Tibial artery (tissue), 4 donors: ENCODE measurements at regions not wholly inside any gene's neighbourhood (a gene's known extent, or its start where the extent isn't known, plus 50 kb on each side); places are given as distances from the start of the nearest gene placed in this dataset.
"Not testable (repeated sequence)": the region's sequence is repeated elsewhere in the genome, so short reads cannot be mapped to it uniquely, and the experiment has no call there.

Experiments used
- DNase-seq, 2 donors: peaks; one replicate each; pipeline ENCODE4 v3.0.0-alpha.2; 2019
- H3K27ac ChIP-seq, 2 donors: fragments of 200-600 bp; sonication (generic) in 1 of 2; 1 replicate in 1 of 2; 2 replicates in 1 of 2; pipeline ENCODE4 v1.5.1; 2018 to 2019; ENCODE audit warnings: mild to moderate bottlenecking in 1 of 2
- H3K27me3 ChIP-seq, 2 donors: fragments of 200-600 bp; sonication (generic) in 1 of 2; one replicate each; pipeline versions ENCODE4 v1.5.1 to v1.6.0; 2016 to 2019
- H3K36me3 ChIP-seq, 3 donors: fragments of 200-600 bp; sonication (generic) in 2 of 3; one replicate each; pipeline ENCODE4 v1.5.1; 2016 to 2019; ENCODE audit warnings: mild to moderate bottlenecking in 2 of 3
- H3K4me1 ChIP-seq, 4 donors: fragments of 200-600 bp; sonication (generic) in 2 of 4; 1 replicate in 3 of 4; 2 replicates in 1 of 4; pipeline ENCODE4 v1.5.1; 2016 to 2019
- H3K4me3 ChIP-seq, 2 donors: fragments of 200-600 bp; sonication (generic) in 1 of 2; 1 replicate in 1 of 2; 2 replicates in 1 of 2; pipeline ENCODE4 v1.5.1; 2018 to 2019; ENCODE audit warnings: mild to moderate bottlenecking in 2 of 2
- H3K9me3 ChIP-seq, 3 donors: fragments of 200-600 bp; sonication (generic) in 1 of 3; one replicate each; pipeline ENCODE4 v1.5.1; 2016 to 2019
- CTCF ChIP-seq, 2 experiments: fragments of 200-600 bp in 1 of 2; fragments of 450-650 bp in 1 of 2; IDR thresholded peaks; one replicate each; pipeline ENCODE4 v1.5.1; 2017 to 2019; ENCODE audit warnings: antibody characterized with exemption in 2 of 2, mild to moderate bottlenecking in 1 of 2, moderate library complexity in 1 of 2
- intact Hi-C: fragments of 100-400 bp; cut with DNase I; formaldehyde crosslinking; loops from one replicate; pipeline ENCODE4 v1.15.0; 2023; ENCODE audit warnings: low total_unique reads

- Histone ChIP-seq H3K36me3 (no peaks in the 10 kb centered on the region), H3K4me3 (no peak overlapping the region), H3K27me3 (no peaks in the 10 kb centered on the region), H3K9me3 (no peaks in the 10 kb centered on the region), H3K4me1 (no peaks in the 10 kb centered on the region), H3K27ac (no peak overlapping the region)
- no peak for TF ChIP-seq CTCF (IDR thresholded peaks at IDR 0.05)
- intact Hi-C loops: no loop called here
- no peak for DNase-seq
Measured at GRCh38 chr6:15816661-15817060, 153.8 kb upstream of the DTNBP1 start.

GRCh38 chr6:15813698-15814097 is 150.9 kb upstream of the DTNBP1 start:
- H3K27me3 ChIP-seq, H3K9me3 ChIP-seq, H3K36me3 ChIP-seq, H3K4me1 ChIP-seq, DNase-seq, H3K27ac ChIP-seq, H3K4me3 ChIP-seq, intact Hi-C loops: not testable (repeated sequence)

- Histone ChIP-seq H3K27me3 (no peaks in the 10 kb centered on the region), H3K36me3 (no peaks in the 10 kb centered on the region), H3K27ac (no peak overlapping the region), H3K4me3 (no peak overlapping the region), H3K9me3 (no peaks in the 10 kb centered on the region), H3K4me1 (no peaks in the 10 kb centered on the region)
- TF ChIP-seq CTCF (IDR thresholded peaks at IDR 0.05): no peak
- intact Hi-C loops: no loop called here
- no peak for DNase-seq
Measured at GRCh38 chr6:15811107-15811506, 148.3 kb upstream of the DTNBP1 start.

GRCh38 chr6:15810618-15811017 is 147.8 kb upstream of the DTNBP1 start:
- intact Hi-C loops: no loop called here
- H3K27me3 ChIP-seq: no peaks in the 10 kb centered on the region
- H3K9me3 ChIP-seq: no peaks in the 10 kb centered on the region
- H3K4me1 ChIP-seq: no peaks in the 10 kb centered on the region
- H3K4me3 ChIP-seq: no peak overlapping the region
- DNase-seq: no peak
- no peak overlapping the region for H3K27ac ChIP-seq
- H3K36me3 ChIP-seq: no peaks in the 10 kb centered on the region
- no peak for TF ChIP-seq CTCF (IDR thresholded peaks at IDR 0.05)

GRCh38 chr6:15809367-15809766 is 146.5 kb upstream of the DTNBP1 start:
- DNase-seq: no peak
- no peak for TF ChIP-seq CTCF (IDR thresholded peaks at IDR 0.05)
- H3K4me1 ChIP-seq: no peaks in the 10 kb centered on the region
- H3K27me3 ChIP-seq: no peaks in the 10 kb centered on the region
- H3K36me3 ChIP-seq: no peaks in the 10 kb centered on the region
- H3K27ac ChIP-seq: no peak overlapping the region
- no peak overlapping the region for H3K4me3 ChIP-seq
- intact Hi-C loops: no loop called here
- H3K9me3 ChIP-seq: no peaks in the 10 kb centered on the region

- Histone ChIP-seq H3K9me3 (no peaks in the 10 kb centered on the region), H3K4me3 (no peak overlapping the region), H3K27me3 (no peaks in the 10 kb centered on the region), H3K4me1 (no peaks in the 10 kb centered on the region), H3K36me3 (no peaks in the 10 kb centered on the region), H3K27ac (no peak overlapping the region)
- intact Hi-C loops: no loop called here
- DNase-seq: no peak
- TF ChIP-seq CTCF (IDR thresholded peaks at IDR 0.05): no peak
Measured at GRCh38 chr6:15804164-15805154, 141.6 kb upstream of the DTNBP1 start.
